ENCODE measurements at regions not wholly inside any gene's neighbourhood (a gene's known extent, or its start where the extent isn't known, plus 50 kb on each side); places are given as distances from the start of the nearest gene placed in this dataset.

- TF ChIP-seq TCF12 (IDR thresholded peaks at IDR 0.05; ENCODE audit: low read depth, low read length) (no peak), RFX5 (IDR thresholded peaks at IDR 0.05; ENCODE audit: borderline replicate concordance, low read depth, low read length) (no peak), TAF1 (IDR thresholded peaks at IDR 0.05; ENCODE audit: low read depth, low read length) (no peak)
These were observed 150.5 kb upstream of the NCKAP5 start (continued) for GRCh38 chr2:133718688-133719201.

Data from H1 (cell line).